K562 (cell line): ENCODE measurements at regions not wholly inside any gene's neighbourhood (a gene's known extent, or its start where the extent isn't known, plus 50 kb on each side); places are given as distances from the start of the nearest gene placed in this dataset.

Experiments
- ATAC-seq: fragments of 200-7000 bp; cut with Tn5 transposase; 3 replicates; pipeline ENCODE4 v1.9.1; 2020; ENCODE audit warnings: moderate library complexity
- BruUV-seq: library from RNA; stranded (reverse); fragments of 400-500 nt; replicated peaks from 2 replicates; lab custom pipeline; 2021; lab: Mats Ljungman, UMichigan
- CTCF ChIA-PET: fragments of 300-600 bp; formaldehyde crosslinking; extraction: SDS; loops from one replicate; lab custom pipeline; 2021; ENCODE audit warnings: low intra/inter-chr PET ratio; lab: Yijun Ruan, JAX
- POLR2A ChIA-PET: fragments of 300-600, 350-650 bp; sonication (Branson Sonifier 250); formaldehyde crosslinking; extraction: SDS; loops from one replicate; lab custom pipeline; 2021; ENCODE audit warnings: antibody characterized with exemption, inconsistent platforms; lab: Yijun Ruan, JAX
- DNase-seq, 4 experiments: peaks; one replicate each; pipeline versions ENCODE4 v3.0.0 to v3.0.0-alpha.2; 2011 to 2018; ENCODE audit warnings: low spot score in 3 of 4, mixed read lengths in 3 of 4; ENCODE audit errors: extremely low read depth in 1 of 4
- FAIRE-seq: peaks from 2 replicates; lab custom pipeline; 2011; peaks lifted over from hg19 to GRCh38; lab: Jason Lieb, UNC
- H2AFZ ChIP-seq: 2 replicates; pipeline ENCODE4 v1.6.0; 2011; ENCODE audit warnings: low read depth, low read length, control low read depth, inconsistent platforms
- H3K27ac ChIP-seq: fragments of 200-600 bp; 3 replicates; pipeline ENCODE4 v1.8.0; 2011; ENCODE audit warnings: low read depth, mild to moderate bottlenecking, control low read depth, inconsistent platforms, low read length, moderate library complexity, mixed read lengths; ENCODE audit errors: extremely low read depth
- H3K27me3 ChIP-seq, 2 experiments: fragments of 300-600 bp in 1 of 2; 2 replicates in 1 of 2; 3 replicates in 1 of 2; pipeline versions ENCODE4 v1.6.0 to v1.8.0; 2011; ENCODE audit warnings: inconsistent platforms in 2 of 2, low read length in 2 of 2, mild to moderate bottlenecking in 1 of 2, mixed read lengths in 1 of 2, moderate library complexity in 1 of 2; ENCODE audit not compliant: control insufficient read depth in 2 of 2, insufficient read depth in 2 of 2
- H3K36me3 ChIP-seq: fragments of 300-600 bp; 3 replicates; pipeline ENCODE4 v1.8.0; 2011; ENCODE audit warnings: mild to moderate bottlenecking, low read length, inconsistent platforms; ENCODE audit not compliant: control insufficient read depth, insufficient read depth
- H3K4me1 ChIP-seq, 2 experiments: fragments of 200-600 bp in 1 of 2; replicated peaks in 1 of 2; 2 replicates in 1 of 2; 3 replicates in 1 of 2; pipeline versions ENCODE4 v1.5.1 to v1.8.0; 2011; ENCODE audit warnings: inconsistent platforms in 2 of 2, low read length in 2 of 2, mild to moderate bottlenecking in 1 of 2, mixed read lengths in 1 of 2, moderate library complexity in 1 of 2; ENCODE audit not compliant: control insufficient read depth in 2 of 2, insufficient read depth in 2 of 2
- H3K4me2 ChIP-seq: 2 replicates; pipeline ENCODE4 v1.6.1; 2011; ENCODE audit warnings: low read length, control low read depth, inconsistent platforms, mixed read lengths; ENCODE audit not compliant: insufficient read depth
- H3K4me3 ChIP-seq: fragments of 200-600 bp; sonication (generic), shearing (Covaris generic); 2 replicates; pipeline ENCODE4 v1.5.1; 2016; ENCODE audit warnings: control low read depth, inconsistent platforms
- H3K79me2 ChIP-seq: fragments of 200-600 bp; 3 replicates; pipeline ENCODE4 v1.8.0; 2011; ENCODE audit warnings: low read length, inconsistent platforms; ENCODE audit not compliant: control insufficient read depth, insufficient read depth
- H3K9ac ChIP-seq, 2 experiments: 2 replicates each; pipeline versions ENCODE4 v1.6.0 to v1.6.1; 2011; ENCODE audit warnings: low read depth in 2 of 2, low read length in 2 of 2, control low read depth in 1 of 2, inconsistent platforms in 1 of 2, mild to moderate bottlenecking in 1 of 2, mixed read lengths in 1 of 2; ENCODE audit not compliant: insufficient read depth in 1 of 2
- H3K9me1 ChIP-seq: one replicate; pipeline ENCODE4 v1.6.0; 2011; ENCODE audit warnings: inconsistent platforms, mild to moderate bottlenecking, low read length, moderate library complexity; ENCODE audit not compliant: control insufficient read depth, insufficient read depth
- H3K9me3 ChIP-seq: replicated peaks from 2 replicates; pipeline ENCODE4 v1.5.1; 2011; ENCODE audit warnings: low read depth, low read length, inconsistent platforms; ENCODE audit not compliant: control insufficient read depth, insufficient read depth
- H4K20me1 ChIP-seq: replicated peaks from 2 replicates; pipeline ENCODE4 v1.6.1; 2011; ENCODE audit warnings: low read length, inconsistent platforms, mixed read lengths; ENCODE audit not compliant: control insufficient read depth, insufficient read depth
- CREB3 ChIP-seq: fragments of 450-650 bp; conservative IDR thresholded peaks from 2 replicates; pipeline ENCODE4 v1.6.1; 2016; ENCODE audit warnings: missing genetic modification characterization, low read depth, mild to moderate bottlenecking, missing compliant biosample characterization, moderate library complexity
- CREBBP ChIP-seq: IDR thresholded peaks from one replicate; pipeline ENCODE4 v1.6.1; 2012; ENCODE audit warnings: low read depth, mild to moderate bottlenecking, control low read depth, inconsistent platforms, low read length
- NFYB ChIP-seq: IDR thresholded peaks from 2 replicates; pipeline ENCODE4 v1.6.1; 2011; ENCODE audit warnings: mild to moderate bottlenecking, moderate library complexity; ENCODE audit not compliant: insufficient read length; ENCODE audit errors: extremely low read depth
- NR2F6 ChIP-seq: fragments of 450-650 bp; formaldehyde crosslinking; IDR thresholded peaks from 2 replicates; pipeline ENCODE4 v1.4.0; 2020; ENCODE audit warnings: mild to moderate bottlenecking
- SMAD4 ChIP-seq: fragments of 250-450 bp; sonication (Bioruptor Pico); conservative IDR thresholded peaks from 2 replicates; pipeline ENCODE4 v1.8.0; 2021; ENCODE audit warnings: inconsistent platforms, mild to moderate bottlenecking, moderate library complexity
- XRCC4 ChIP-seq: IDR thresholded peaks from one replicate; pipeline ENCODE4 v1.6.1; 2011; ENCODE audit not compliant: insufficient read depth, insufficient read length; ENCODE audit errors: extremely low read depth
- YBX1 ChIP-seq: fragments of 450-650 bp; IDR thresholded peaks from 2 replicates; pipeline ENCODE4 v1.7.1; 2016; ENCODE audit warnings: mild to moderate bottlenecking
- ZBTB9 ChIP-seq: fragments of 450-650 bp; formaldehyde crosslinking; IDR thresholded peaks from 2 replicates; pipeline ENCODE4 v1.4.0; 2020; ENCODE audit warnings: mild to moderate bottlenecking, moderate library complexity
- ZNF395 ChIP-seq: fragments of 200-800 bp; sonication (Bioruptor generic); IDR thresholded peaks from 2 replicates; pipeline ENCODE4 v1.6.1; 2017; ENCODE audit warnings: missing genetic modification characterization, missing compliant biosample characterization
- ZNF408 ChIP-seq: fragments of 250-450 bp; sonication (Bioruptor Pico); IDR thresholded peaks from 2 replicates; pipeline ENCODE4 v1.4.0; 2020; ENCODE audit warnings: low read depth, mild to moderate bottlenecking, moderate library complexity
- WGBS: fragments of 100-300 bp; shearing (Covaris generic); methylation state at CpG from one replicate; pipeline ENCODE4 v1.1.6; 2016; ENCODE audit warnings: low coverage, mixed read lengths; ENCODE audit not compliant: insufficient coverage; ENCODE audit errors: missing lambda C conversion rate; 5-methylcytosine and 5-hydroxymethylcytosine counted together
- in situ Hi-C: fragments of 300-500 bp; cut with MboI; formaldehyde crosslinking; loops from 4 replicates; pipeline ENCODE4 v1.15.0; 2018; ENCODE audit warnings: inconsistent platforms, mixed read lengths
- intact Hi-C: fragments of 100-400 bp; cut with micrococcal nuclease; formaldehyde crosslinking; loops from 2 replicates; pipeline ENCODE4 v1.14.2; 2022

GRCh38 chr2:126312579-126312978 lies 343.4 kb upstream of the GYPC start:
- no peak for DNase-seq
- no TSS peak for BruUV-seq
- H3K9me3 ChIP-seq, result no peaks in the 10 kb centered on the region
- H3K27me3 ChIP-seq, result no peaks in the 10 kb centered on the region
- intact Hi-C loops, result no loop called here
- no peaks in the 10 kb centered on the region for H3K9me1 ChIP-seq
- no peak overlapping the region for H3K4me3 ChIP-seq
- TF ChIP-seq NFYB, result no peak
- TF ChIP-seq SMAD4, result no peak
- TF ChIP-seq CREB3 (tag), result no peak
- TF ChIP-seq YBX1, result no peak
- no peak for TF ChIP-seq NR2F6 (CRISPR knock-in tag)
- TF ChIP-seq ZNF408 (CRISPR knock-in tag), result no peak
- TF ChIP-seq ZNF395 (CRISPR knock-in tag), result no peak
- no peak for TF ChIP-seq ZBTB9
- no peak for TF ChIP-seq CREBBP
- TF ChIP-seq XRCC4, result no peak
- ATAC-seq, result no peak
- ChIA-PET POLR2A (interaction anchor here (0.8 kb wide), 1 partner anchor 12 kb away, joined by 4 read pairs; no protein-coding TSS in a partner anchor), CTCF (no interaction called here)
- no peak overlapping the region for H3K27ac ChIP-seq
- no peak overlapping the region for H3K9ac ChIP-seq
- no peaks in the 10 kb centered on the region for H4K20me1 ChIP-seq
- peaks cover 11% of the 10 kb centered on the region; the same call in 1 of the 3 replicates for H3K79me2 ChIP-seq
- H3K4me1 ChIP-seq, result peaks cover 0 to 5% of the 10 kb centered on the region in 2 experiments; a peak in 1 of 5 replicates
- no peaks in the 10 kb centered on the region for H3K36me3 ChIP-seq
- no peak for FAIRE-seq
- in situ Hi-C loops, result no loop called here
- H2AFZ ChIP-seq, result no peak overlapping the region
- 79% methylated on average over 5 of the region's 5 CpGs for WGBS
- no peak overlapping the region for H3K4me2 ChIP-seq
